ENCODE measurements at regions not wholly inside any gene's neighbourhood (a gene's known extent, or its start where the extent isn't known, plus 50 kb on each side); places are given as distances from the start of the nearest gene placed in this dataset.
"Not testable (repeated sequence)": the region's sequence is repeated elsewhere in the genome, so short reads cannot be mapped to it uniquely, and the experiment has no call there.

DNA sequence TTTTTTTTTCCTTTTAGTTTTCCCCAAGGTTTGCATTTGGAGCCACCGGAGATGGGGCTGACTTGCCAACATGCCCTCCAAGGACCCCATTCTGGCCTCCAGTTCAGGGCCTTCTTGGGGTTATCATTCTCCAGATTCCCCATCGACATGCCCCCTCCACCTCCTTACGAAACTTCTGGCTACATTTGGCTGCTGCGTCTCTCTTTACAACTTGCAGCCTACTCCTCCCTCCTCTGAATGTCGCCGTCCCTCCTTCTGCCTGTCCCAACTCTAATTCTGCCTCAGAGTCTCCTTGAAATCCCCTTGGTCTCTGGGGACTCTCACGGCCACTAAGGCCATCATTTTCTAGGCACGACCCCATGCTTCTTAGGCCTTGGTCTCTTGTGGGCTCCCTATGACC, 72.2 kb upstream of the PODXL start:
- TF ChIP-seq CTCF (IDR thresholded peaks at IDR 0.05; ENCODE audit: borderline replicate concordance, control extremely low read depth, extremely low read depth, insufficient read depth, missing control alignments): no peak
- in situ Hi-C loops (cut with MboI; ENCODE audit: low sequenced_read_pairs, unreplicated experiment): no loop called here
- no peak for DNase-seq (ENCODE audit: low spot score)

DNA sequence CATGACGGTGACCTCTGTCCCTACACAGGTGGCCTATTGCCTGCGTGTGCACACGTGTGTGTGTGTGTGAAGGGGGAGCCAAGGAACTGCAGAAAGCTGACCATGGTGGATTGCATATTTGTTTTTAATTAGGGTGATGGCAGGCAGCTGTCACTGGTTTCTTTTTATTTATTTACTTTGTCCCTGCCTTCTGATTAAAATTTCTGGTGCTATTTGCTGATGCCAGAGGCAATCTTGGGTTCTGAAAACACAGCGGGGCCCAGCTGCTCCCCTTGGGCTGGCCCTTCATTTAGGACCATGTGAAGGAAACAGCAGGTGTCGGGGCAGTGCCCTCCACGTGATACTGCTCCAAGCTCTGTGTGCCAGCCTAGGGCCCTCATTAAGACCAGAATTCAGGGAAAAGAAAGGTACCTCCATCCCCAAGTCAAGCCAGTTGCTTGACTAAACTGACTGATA, 71.3 kb upstream of the PODXL start:
- DNase-seq (ENCODE audit: low spot score): no peak
- in situ Hi-C loops (cut with MboI; ENCODE audit: low sequenced_read_pairs, unreplicated experiment): no loop called here
- no peak for TF ChIP-seq CTCF (IDR thresholded peaks at IDR 0.05; ENCODE audit: borderline replicate concordance, control extremely low read depth, extremely low read depth, insufficient read depth, missing control alignments)

DNA sequence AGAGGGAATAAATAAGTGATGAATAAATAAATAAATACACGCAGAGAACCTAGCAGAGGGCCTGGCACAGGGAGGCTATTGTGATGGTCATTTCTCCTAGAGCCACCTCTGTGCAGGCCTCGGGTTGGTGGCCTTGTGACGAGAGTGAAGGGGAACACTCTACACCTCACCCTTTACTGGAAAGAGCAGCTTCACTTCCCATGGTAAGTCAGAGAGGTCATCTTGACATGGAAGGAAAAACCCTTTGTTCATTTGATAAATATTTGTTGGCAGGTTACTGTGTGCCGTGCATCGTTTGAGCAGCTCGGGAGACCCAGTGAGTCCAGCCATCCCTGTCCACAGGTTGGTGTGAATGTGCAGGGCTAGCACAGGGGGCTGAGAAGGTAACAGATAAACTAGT, 70.2 kb upstream of the PODXL start:
- TF ChIP-seq CTCF (IDR thresholded peaks at IDR 0.05; ENCODE audit: borderline replicate concordance, control extremely low read depth, extremely low read depth, insufficient read depth, missing control alignments): no peak
- in situ Hi-C loops (cut with MboI; ENCODE audit: low sequenced_read_pairs, unreplicated experiment): no loop called here
- no peak for DNase-seq (ENCODE audit: low spot score)

DNA sequence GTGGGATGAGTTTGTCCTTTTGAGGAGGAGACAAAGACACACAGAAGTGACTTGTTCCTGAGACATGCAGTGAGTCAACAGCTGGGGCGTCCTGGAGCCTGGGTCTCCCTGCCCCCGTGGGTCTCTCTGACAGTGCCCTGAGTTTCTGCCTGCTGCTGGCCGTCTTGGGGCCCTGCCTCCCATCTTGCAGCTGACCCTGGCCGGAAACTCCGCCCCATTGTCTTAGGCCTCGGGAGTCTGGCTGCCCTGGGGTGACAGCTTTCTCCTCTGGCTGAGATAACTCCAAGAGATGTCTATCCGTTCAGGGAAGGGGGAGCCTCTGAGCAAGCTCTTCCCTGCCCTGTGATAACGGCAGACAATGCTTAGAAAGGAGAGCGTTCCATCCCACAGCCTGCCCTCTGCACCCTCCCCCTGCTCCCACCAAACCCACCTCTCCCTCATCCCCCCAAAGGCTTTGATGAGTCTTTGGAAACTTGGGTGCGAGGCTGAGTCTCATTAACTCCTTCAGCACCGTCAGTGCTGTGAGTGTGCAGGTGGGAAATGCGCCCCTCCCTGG, 69.5 kb upstream of the PODXL start:
- in situ Hi-C loops (cut with MboI; ENCODE audit: low sequenced_read_pairs, unreplicated experiment): no loop called here
- DNase-seq (ENCODE audit: low spot score): no peak

GRCh38 chr7:131625345-131625744, 68.9 kb upstream of the PODXL start:
- in situ Hi-C loops (cut with MboI; ENCODE audit: low sequenced_read_pairs, unreplicated experiment): not testable (repeated sequence)

More for the DNA sequence above, 69.5 kb upstream of the PODXL start:
- TF ChIP-seq CTCF (IDR thresholded peaks at IDR 0.05; ENCODE audit: borderline replicate concordance, control extremely low read depth, extremely low read depth, insufficient read depth, missing control alignments): no peak

GRCh38 chr7:131624536-131624935, 68.1 kb upstream of the PODXL start:
- TF ChIP-seq CTCF (IDR thresholded peaks at IDR 0.05; ENCODE audit: borderline replicate concordance, control extremely low read depth, extremely low read depth, insufficient read depth, missing control alignments): no peak
- in situ Hi-C loops (cut with MboI; ENCODE audit: low sequenced_read_pairs, unreplicated experiment): no loop called here
- DNase-seq (ENCODE audit: low spot score): no peak

More at GRCh38 chr7:131625345-131625744, 68.9 kb upstream of the PODXL start:
- DNase-seq (ENCODE audit: low spot score): not testable (repeated sequence)

DNA sequence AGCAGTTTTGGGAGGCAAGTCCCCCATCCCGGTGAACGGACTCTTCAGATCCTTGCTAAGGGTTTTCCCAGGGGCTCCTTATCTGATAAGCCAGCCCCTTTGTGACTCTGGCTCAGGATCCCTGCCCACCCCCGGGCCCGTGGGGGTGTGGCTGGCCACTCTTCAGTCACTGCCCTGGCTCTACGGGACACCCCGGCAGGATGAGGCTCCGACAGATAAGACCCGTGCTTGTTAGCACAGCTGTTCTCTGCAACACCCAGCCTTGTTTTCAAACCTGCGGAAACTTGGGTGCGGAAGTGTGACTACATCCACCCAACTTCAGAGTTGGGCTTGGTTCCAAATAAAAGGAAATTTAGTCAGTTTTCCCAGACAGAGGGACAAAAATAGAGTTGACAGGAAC, 66.7 kb upstream of the PODXL start:
- DNase-seq (ENCODE audit: low spot score): no peak
- in situ Hi-C loops (cut with MboI; ENCODE audit: low sequenced_read_pairs, unreplicated experiment): no loop called here
- TF ChIP-seq CTCF (IDR thresholded peaks at IDR 0.05; ENCODE audit: borderline replicate concordance, control extremely low read depth, extremely low read depth, insufficient read depth, missing control alignments): no peak

Data from GM13976 (cell line).